Frontal cortex (tissue), 3 donors: ENCODE measurements at regions not wholly inside any gene's neighbourhood (a gene's known extent, or its start where the extent isn't known, plus 50 kb on each side); places are given as distances from the start of the nearest gene placed in this dataset.

Source experiments
- DNase-seq, 2 donors: peaks; one replicate each; pipeline ENCODE4 v3.0.0; 2012; ENCODE audit warnings: low spot score in 2 of 2
- FAIRE-seq: peaks from 2 replicates; lab custom pipeline; 2012; peaks lifted over from hg19 to GRCh38; lab: Jason Lieb, UNC
- donor health status: control.
- donor health status: control.
- donor health status: control.

- no peak for FAIRE-seq
- DNase-seq: no peak
Observed at GRCh38 chr4:155526452-155527169, 140.0 kb upstream of the GUCY1A1 start.

DNA sequence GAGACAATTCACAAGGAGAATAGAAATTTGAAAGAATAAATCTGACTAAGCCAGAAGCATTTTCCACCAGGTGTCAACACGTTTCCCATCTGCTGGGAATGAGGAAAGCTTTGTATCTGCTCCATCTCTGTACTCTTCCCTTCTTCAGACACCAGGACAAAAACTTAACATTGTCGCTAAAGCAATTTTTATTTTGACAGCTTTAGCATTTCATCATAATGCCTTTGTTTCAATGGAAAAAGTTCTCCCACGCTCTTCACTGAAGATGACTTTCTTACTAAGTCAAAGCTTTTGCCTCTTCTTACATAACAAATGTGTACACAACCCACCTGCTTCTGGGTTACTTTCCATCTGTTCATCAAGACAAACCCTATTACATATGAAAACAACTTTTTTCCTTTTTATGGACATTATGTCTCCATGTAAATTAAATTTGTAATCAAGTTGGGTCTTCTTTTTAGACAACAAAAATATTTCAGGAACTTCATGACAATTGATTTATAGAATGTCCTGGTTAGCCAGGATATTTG lies 141.7 kb upstream of the GUCY1A1 start:
- DNase-seq (no peak), FAIRE-seq (no peak)

- FAIRE-seq: no peak
- DNase-seq: no peak
Observed at GRCh38 chr4:155523358-155523757, 143.3 kb upstream of the GUCY1A1 start.

GRCh38 chr4:155522201-155522600 lies 144.4 kb upstream of the GUCY1A1 start:
- FAIRE-seq: no peak

DNA sequence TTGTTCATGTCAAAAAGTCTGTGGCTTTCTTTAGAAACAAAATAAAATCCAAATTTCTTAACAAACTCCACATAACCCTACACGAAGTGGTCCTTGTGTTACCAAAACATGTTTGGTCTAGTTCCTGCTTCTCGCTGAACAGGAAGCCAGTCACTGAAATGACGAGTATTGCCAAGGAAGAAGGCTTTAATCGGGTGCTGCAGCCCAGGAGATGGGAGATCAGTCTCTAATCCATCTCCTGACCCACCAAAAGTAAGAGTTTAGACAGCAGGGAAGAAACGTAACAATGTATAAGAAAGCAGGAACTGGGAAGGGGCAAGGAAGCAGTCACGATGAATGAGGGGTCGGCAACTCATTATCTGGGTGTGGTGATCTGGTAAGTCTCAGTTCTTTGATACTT lies 144.6 kb upstream of the MAP9 start:
- no peak for DNase-seq
- FAIRE-seq: no peak

More at GRCh38 chr4:155522201-155522600, 144.4 kb upstream of the GUCY1A1 start:
- no peak for DNase-seq

DNA sequence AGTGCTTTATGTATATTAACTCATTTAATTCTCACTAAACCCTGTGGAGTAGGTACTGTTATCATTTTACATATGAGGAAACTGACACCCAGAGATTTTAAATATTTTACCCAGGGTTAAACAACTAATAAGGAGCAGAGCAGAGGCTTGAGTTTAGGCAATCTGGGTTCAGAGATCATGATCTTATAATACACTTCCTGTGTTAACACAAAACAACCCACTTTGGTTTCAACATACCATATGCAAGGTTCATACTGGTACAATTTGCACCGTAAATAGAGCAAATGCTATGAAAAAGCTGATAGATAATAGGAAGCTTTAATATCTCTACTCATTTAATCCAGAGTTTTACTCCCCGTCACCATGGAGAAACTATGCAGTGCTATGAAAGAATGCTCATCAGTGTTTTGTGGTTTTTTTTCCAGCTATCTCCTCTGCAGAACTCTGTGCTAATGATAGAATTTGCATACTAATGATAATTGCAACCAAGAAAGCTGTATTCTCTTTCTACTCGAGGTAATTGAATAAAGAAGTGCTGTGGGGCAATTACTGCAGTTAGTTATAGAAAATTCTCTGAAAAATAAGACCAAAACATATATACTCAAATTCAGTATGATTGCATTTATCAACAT lies 138.8 kb upstream of the MAP9 start:
- FAIRE-seq: no peak
- DNase-seq: no peak

- no peak for FAIRE-seq
- no peak for DNase-seq
Observed at GRCh38 chr4:155514628-155515027, 137.9 kb upstream of the MAP9 start.

DNA sequence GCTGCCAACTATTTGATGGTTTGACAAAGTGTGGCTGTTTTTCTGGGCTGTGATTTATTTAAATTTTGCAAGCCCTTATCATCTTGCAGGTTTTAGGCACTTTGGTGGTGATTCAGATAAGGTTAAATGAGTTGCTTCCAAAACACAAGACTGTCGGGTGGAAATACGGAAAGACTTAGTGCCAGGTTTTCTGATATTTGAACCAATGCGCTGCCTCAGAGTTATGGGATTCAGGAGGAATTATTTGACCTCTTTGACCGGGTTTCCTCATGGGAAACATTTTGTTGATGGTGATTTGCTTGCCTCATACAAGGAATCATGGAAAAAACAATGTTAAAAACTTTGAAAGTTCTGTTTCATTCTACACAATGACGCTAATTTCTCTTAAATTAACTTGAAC lies 136.1 kb upstream of the MAP9 start:
- FAIRE-seq (no peak), DNase-seq (no peak)

DNA sequence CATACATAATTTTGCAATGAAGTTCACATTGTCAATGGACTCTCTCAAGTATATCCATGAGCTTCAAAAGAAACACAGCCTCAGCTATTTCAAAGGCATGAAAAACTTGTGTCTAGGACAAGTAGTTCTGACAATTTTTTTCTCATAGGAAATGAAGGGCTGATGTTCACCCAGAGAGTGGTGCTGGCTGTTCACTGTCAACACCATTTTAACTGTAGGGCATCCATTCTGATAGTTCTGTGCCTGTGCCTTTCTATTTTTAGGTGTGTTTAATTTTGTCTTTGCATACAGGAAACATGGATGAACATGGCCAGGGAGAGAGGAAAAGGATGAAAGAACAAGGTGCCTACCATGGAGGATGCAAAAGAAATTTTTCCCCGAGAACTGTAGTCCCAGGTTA lies 135.3 kb upstream of the MAP9 start:
- FAIRE-seq (no peak), DNase-seq (no peak)

DNA sequence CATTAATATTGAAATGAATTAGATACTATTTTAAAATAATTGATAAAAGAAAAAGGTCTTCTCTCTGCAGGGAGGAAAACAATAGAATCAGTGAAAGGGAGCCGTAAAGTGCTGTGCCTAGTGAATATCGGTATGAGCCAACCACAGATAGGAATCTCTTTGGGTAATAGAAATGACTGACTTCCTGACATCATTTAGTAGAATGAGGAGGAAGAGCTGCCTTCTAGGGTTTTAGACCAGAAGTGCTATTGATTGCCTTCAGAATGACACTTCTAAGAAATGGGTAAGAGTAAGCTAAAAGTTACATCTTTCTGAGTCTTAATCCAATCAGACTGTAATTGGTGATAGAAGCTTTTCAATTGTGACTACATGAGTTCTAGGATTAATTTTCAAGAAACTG lies 134.0 kb upstream of the MAP9 start:
- FAIRE-seq: no peak
- DNase-seq: no peak

DNA sequence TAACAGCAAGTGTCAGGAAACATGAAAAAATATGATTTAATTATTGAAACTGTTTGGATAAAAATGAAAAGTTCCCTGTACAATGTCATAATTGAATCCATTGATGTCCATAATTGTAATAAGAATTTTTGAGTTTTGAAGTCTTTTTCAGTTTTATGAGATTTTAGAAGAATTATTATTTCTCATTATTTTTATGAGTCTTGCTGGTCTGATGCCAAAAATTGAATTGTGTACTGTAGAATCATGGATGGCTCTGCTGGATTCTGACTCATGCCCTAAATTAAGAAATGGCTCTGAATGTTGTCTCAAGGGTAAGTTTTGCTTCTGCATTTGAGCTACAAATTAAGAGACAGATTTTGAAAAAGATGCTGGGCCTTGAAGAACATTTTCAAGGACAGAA lies 132.8 kb upstream of the MAP9 start:
- DNase-seq: no peak

DNA sequence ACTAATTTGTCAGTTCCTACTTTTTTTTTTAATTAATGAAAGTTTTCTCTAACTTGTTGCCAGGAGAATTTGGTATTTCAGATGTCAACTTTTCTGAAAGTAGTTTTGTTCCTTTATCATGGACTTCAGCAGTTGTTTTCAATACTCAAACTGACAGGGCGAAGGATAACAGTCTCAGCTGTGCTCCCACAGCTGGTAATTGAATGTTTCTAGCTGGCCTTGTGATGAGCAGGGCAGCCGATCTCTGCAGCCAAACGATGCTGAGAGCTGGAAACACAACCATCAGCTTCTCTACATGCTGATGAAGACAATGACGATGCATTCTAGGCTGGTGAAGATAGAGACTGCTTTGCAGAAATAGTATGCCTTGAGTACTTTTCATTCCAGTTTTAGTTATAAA lies 130.0 kb upstream of the MAP9 start:
- DNase-seq (no peak), FAIRE-seq (no peak)

More for the DNA sequence above, 132.8 kb upstream of the MAP9 start:
- FAIRE-seq: no peak

DNA sequence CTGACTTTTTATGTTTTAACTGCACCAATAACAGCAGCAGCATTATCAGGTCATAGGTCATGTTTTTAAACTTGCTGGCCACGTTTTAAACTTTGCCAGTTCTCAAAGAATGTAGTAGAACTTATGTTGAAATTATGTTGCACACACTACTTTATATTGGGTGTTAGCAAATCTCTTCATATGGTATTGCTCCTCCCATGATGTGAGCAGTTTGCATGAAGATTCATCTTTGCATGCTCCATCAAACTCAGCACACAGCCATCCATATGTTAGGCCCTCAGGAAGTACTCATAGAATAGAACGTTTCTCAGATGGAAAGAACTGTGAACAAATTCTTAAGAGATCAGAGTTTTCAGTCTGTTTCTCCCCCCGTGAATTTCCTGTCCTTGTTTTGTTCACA lies 128.6 kb upstream of the MAP9 start:
- no peak for DNase-seq
- FAIRE-seq: no peak

GRCh38 chr4:155497306-155497705 lies 120.5 kb upstream of the MAP9 start:
- no peak for DNase-seq
- no peak for FAIRE-seq

DNA sequence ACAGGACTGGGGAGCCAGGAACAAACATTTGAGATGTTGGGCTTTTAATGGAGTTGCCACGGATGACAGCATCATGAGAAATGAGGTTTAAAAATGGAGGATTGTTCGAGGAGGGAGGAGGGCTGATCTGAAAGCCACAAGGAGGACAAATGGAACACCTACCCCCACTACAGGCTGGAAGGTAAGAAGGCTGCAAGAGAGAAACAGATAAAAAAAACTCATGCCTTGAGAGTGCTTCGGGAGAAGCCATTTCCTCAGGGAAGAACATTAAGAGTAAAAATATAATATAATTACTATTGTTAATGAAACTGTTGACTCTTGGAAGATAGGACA lies 119.5 kb upstream of the MAP9 start:
- no peak for FAIRE-seq
- no peak for DNase-seq

DNA sequence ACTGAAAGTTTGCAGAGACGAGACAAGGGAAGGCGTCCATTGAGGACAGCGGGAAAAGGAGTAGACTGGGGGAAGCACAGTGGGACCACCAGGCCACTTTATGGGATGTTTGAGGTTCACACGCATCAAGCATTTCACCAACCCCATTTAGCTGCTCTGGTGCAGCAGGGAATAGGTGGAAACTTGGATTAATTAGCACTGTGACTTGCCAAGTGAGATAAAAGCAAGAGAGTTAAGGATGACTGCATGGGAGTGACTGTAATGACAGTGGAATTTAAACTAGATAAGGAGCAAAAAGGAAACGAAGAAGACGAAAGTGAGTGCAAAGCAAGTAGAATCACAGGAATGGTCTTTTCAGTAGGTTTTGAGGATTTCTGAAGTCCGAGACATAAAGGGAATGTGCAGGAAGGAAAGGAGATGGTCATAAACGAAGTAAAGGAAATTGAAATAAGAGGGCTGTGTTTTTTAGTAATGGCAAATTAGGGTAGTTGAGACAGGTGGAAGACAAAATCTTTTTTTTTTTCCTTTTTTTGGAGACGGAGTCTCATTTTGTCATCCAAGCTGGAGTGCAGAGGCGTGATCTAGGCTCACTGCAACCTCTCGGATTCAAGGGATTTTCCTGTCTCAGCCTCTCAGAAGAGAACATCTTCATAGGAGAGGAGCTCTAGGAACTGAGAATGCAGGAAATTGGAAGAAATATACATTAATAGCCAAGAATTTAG lies 119.0 kb upstream of the MAP9 start:
- DNase-seq (no peak), FAIRE-seq (no peak)

- DNase-seq: no peak
- FAIRE-seq: no peak
Observed at GRCh38 chr4:155494037-155494718, 117.4 kb upstream of the MAP9 start.

GRCh38 chr4:155491336-155492120 lies 114.8 kb upstream of the MAP9 start:
- no peak for DNase-seq

GRCh38 chr4:155489271-155489670 lies 112.5 kb upstream of the MAP9 start:
- FAIRE-seq: no peak
- DNase-seq: no peak

More at GRCh38 chr4:155491336-155492120, 114.8 kb upstream of the MAP9 start:
- FAIRE-seq: no peak

- DNase-seq (no peak), FAIRE-seq (no peak)
Observed at GRCh38 chr4:155488691-155489090, 111.9 kb upstream of the MAP9 start.
